ENCODE measurements at regions not wholly inside any gene's neighbourhood (a gene's known extent, or its start where the extent isn't known, plus 50 kb on each side); places are given as distances from the start of the nearest gene placed in this dataset.

GRCh38 chr14:101216366-101217079 lies 313.0 kb upstream of the RTL1 start:
- no peak for TF ChIP-seq CTCF (IDR thresholded peaks at IDR 0.05; ENCODE audit: insufficient read depth, low read length, poor library complexity, severe bottlenecking)
- TF ChIP-seq EZH2phosphoT487 (conservative IDR thresholded peaks at IDR 0.05; ENCODE audit: low read length) = no peak
